Glutamatergic neuron (in vitro differentiated cells): ENCODE measurements at regions not wholly inside any gene's neighbourhood (a gene's known extent, or its start where the extent isn't known, plus 50 kb on each side); places are given as distances from the start of the nearest gene placed in this dataset.

Experiments
- DNase-seq: peaks from one replicate; pipeline ENCODE4 v3.0.0; 2022
- H3K27ac Mint-ChIP-seq: one replicate; pipeline ENCODE4 v1.8.0; 2020; ENCODE audit warnings: mild to moderate bottlenecking, mixed read lengths, inconsistent platforms; ENCODE audit not compliant: unreplicated experiment
- H3K27me3 Mint-ChIP-seq: one replicate; pipeline ENCODE4 v1.8.0; 2020; ENCODE audit warnings: mild to moderate bottlenecking, moderate library complexity, mixed read lengths, inconsistent platforms; ENCODE audit not compliant: unreplicated experiment
- H3K36me3 Mint-ChIP-seq: one replicate; pipeline ENCODE4 v1.8.0; 2020; ENCODE audit warnings: mild to moderate bottlenecking, mixed read lengths, inconsistent platforms; ENCODE audit not compliant: unreplicated experiment
- H3K4me1 Mint-ChIP-seq: one replicate; pipeline ENCODE4 v1.8.0; 2020; ENCODE audit warnings: mild to moderate bottlenecking, low read depth, mixed read lengths, inconsistent platforms; ENCODE audit not compliant: unreplicated experiment
- H3K4me3 Mint-ChIP-seq: one replicate; pipeline ENCODE4 v1.8.0; 2020; ENCODE audit warnings: mild to moderate bottlenecking, mixed read lengths, inconsistent platforms; ENCODE audit not compliant: unreplicated experiment
- H3K9me3 Mint-ChIP-seq: one replicate; pipeline ENCODE4 v1.8.0; 2020; ENCODE audit warnings: mild to moderate bottlenecking, moderate library complexity, mixed read lengths, inconsistent platforms; ENCODE audit not compliant: unreplicated experiment
- CTCF ChIP-seq: fragments of 200-600 bp; sonication (generic); IDR thresholded peaks from one replicate; pipeline ENCODE4 v1.5.0; 2021; ENCODE audit not compliant: partially characterized antibody, unreplicated experiment

GRCh38 chr1:63087966-63088365 is 234.4 kb upstream of the FOXD3 start:
- H3K27ac Mint-ChIP-seq, result no peak overlapping the region
- no peaks in the 10 kb centered on the region for H3K9me3 Mint-ChIP-seq
- TF ChIP-seq CTCF, result peak; percentile 41
- peaks cover 5% of the 10 kb centered on the region for H3K4me1 Mint-ChIP-seq
- H3K27me3 Mint-ChIP-seq, result peaks cover 2% of the 10 kb centered on the region
- H3K36me3 Mint-ChIP-seq, result peaks cover 6% of the 10 kb centered on the region
- DNase-seq, result peak; percentile 65
- H3K4me3 Mint-ChIP-seq, result no peak overlapping the region

- Mint-ChIP-seq H3K27ac (no peak overlapping the region), H3K4me3 (no peak overlapping the region), H3K36me3 (no peaks in the 10 kb centered on the region), H3K9me3 (peaks cover 1% of the 10 kb centered on the region), H3K27me3 (no peaks in the 10 kb centered on the region), H3K4me1 (peaks cover 3% of the 10 kb centered on the region)
- TF ChIP-seq CTCF, result no peak
- DNase-seq, result no peak
These were observed 223.2 kb upstream of the FOXD3 start for GRCh38 chr1:63099188-63099587.

DNA sequence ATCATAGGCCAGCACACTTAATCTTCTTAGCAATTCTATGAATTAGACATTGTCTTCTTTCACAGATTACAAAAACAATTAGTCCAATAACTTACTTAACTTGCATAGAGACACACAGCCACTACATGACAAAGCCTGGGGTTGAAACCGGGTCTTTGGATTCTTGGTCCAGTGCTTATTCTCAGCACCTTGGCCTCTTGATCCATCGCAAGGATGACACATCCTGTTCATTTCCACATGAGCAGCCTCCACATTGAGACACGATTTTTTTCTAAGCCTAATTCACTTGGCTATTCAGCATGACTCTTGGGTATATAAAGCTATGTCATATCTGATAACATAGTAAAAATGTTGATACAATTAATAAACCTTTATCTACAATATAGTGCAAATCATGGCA is 221.0 kb upstream of the FOXD3 start:
- DNase-seq, result no peak
- peaks cover 3% of the 10 kb centered on the region for H3K4me1 Mint-ChIP-seq
- no peak overlapping the region for H3K4me3 Mint-ChIP-seq
- no peak for TF ChIP-seq CTCF
- no peaks in the 10 kb centered on the region for H3K27me3 Mint-ChIP-seq
- no peak overlapping the region for H3K27ac Mint-ChIP-seq
- H3K9me3 Mint-ChIP-seq, result peaks cover 1% of the 10 kb centered on the region
- H3K36me3 Mint-ChIP-seq, result no peaks in the 10 kb centered on the region

DNA sequence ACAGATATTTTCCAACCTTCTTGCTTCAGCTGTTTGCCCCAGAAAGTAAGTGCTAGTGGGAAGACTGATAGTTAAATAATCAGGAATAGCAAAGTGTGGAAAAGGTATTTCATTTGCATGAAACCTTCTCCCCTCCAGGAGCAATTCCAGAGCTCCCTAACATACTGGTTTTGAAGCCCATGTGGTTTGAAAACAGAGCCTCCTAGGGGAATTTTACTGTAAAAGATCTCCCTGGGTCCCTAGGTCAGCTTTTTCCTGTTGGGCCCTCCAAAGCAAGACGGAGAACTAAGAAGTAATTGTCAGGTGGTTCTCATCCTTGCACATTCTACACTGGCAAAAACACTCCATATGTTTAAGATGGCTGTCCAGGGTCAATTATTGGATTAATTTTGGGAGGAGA is 218.7 kb upstream of the FOXD3 start:
- peaks cover 3% of the 10 kb centered on the region for H3K4me1 Mint-ChIP-seq
- DNase-seq, result no peak
- no peak overlapping the region for H3K27ac Mint-ChIP-seq
- no peaks in the 10 kb centered on the region for H3K36me3 Mint-ChIP-seq
- no peak overlapping the region for H3K4me3 Mint-ChIP-seq
- peaks cover 1% of the 10 kb centered on the region for H3K27me3 Mint-ChIP-seq
- H3K9me3 Mint-ChIP-seq, result no peaks in the 10 kb centered on the region
- TF ChIP-seq CTCF, result no peak

DNA sequence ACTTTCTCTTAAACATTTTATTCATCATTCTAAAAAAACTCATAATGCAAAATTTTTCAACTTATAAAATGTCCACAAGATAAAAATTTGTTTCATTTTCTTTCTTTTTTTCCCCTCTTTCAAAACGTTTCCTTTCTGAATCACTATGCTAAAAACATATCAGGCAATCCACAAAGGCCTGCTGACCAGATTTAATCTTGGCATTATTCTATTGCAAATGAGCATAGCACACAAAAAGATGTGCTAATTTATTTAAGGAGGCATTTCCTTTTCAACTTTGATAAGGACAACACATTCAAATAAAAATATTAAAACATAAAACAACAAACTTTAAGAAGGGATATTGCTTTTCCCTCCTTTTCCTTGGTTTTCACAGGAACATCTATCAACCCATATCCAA is 215.3 kb upstream of the FOXD3 start:
- Mint-ChIP-seq H3K4me3 (no peak overlapping the region), H3K27me3 (peaks cover 1% of the 10 kb centered on the region), H3K27ac (no peak overlapping the region), H3K4me1 (peaks cover 3% of the 10 kb centered on the region), H3K9me3 (no peaks in the 10 kb centered on the region), H3K36me3 (no peaks in the 10 kb centered on the region)
- TF ChIP-seq CTCF, result no peak
- DNase-seq, result no peak
